ENCODE measurements at regions not wholly inside any gene's neighbourhood (a gene's known extent, or its start where the extent isn't known, plus 50 kb on each side); places are given as distances from the start of the nearest gene placed in this dataset.

DNA sequence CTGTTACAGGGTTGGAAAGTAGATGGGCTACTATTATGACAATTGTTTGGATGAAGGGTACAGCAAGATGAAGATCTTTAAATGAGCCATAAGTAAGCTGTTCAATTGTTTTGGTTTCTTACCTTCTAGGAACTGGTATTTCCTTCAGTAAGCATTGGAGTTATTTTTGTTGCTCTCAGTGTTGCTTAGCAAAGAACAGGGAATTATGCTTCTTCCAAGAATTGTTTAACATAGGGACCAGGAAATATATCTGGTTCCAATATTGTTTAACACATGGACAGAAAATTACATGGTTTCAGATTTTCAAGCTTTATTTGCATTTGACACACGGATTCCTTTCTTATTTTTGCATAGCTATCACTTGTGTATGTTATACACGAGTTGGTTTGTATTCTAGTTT is 1999.0 kb downstream of the ARAP2 start:
- TF ChIP-seq POLR2A (IDR thresholded peaks at IDR 0.05; ENCODE audit: low read depth, low read length) (no peak), TAF1 (IDR thresholded peaks at IDR 0.05; ENCODE audit: borderline replicate concordance, low read depth, low read length) (no peak)
